Erythroblast (primary cell): ENCODE measurements at regions not wholly inside any gene's neighbourhood (a gene's known extent, or its start where the extent isn't known, plus 50 kb on each side); places are given as distances from the start of the nearest gene placed in this dataset.

Experiments used
- DNase-seq, 2 experiments: peaks; one replicate each; lab custom pipeline; 2025; lab: John Stamatoyannopoulos, UW
- GATA1 ChIP-seq: IDR thresholded peaks from 2 replicates; pipeline ENCODE4 v1.6.1; 2011; ENCODE audit warnings: low read depth, mild to moderate bottlenecking, control low read depth, low read length, moderate library complexity
- POLR2A ChIP-seq: IDR thresholded peaks from 2 replicates; pipeline ENCODE4 v1.6.1; 2011; ENCODE audit warnings: mild to moderate bottlenecking, low read length

- TF ChIP-seq POLR2A = no peak
- TF ChIP-seq GATA1 = no peak
- DNase-seq = no peak
These were observed 52.4 kb upstream of the FICD start for GRCh38 chr12:108462686-108463085.

- TF ChIP-seq POLR2A (no peak), GATA1 (no peak)
- DNase-seq = no peak
These were observed 53.9 kb upstream of the FICD start for GRCh38 chr12:108461058-108461660.

- no peak for TF ChIP-seq GATA1
- no peak for TF ChIP-seq POLR2A
These were observed 55.9 kb upstream of the FICD start for GRCh38 chr12:108459149-108459548.

GRCh38 chr12:108457734-108458361 lies 57.2 kb upstream of the FICD start:
- DNase-seq = no peak

More at GRCh38 chr12:108459149-108459548, 55.9 kb upstream of the FICD start:
- DNase-seq = no peak

GRCh38 chr12:108457006-108457733 lies 57.9 kb upstream of the FICD start:
- peak; percentile 47 to 63 for DNase-seq
- TF ChIP-seq GATA1 = no peak
- TF ChIP-seq POLR2A = no peak

More at GRCh38 chr12:108457734-108458361, 57.2 kb upstream of the FICD start:
- TF ChIP-seq POLR2A (no peak), GATA1 (no peak)

GRCh38 chr12:108455706-108456105 lies 59.4 kb upstream of the FICD start:
- DNase-seq = no peak
- TF ChIP-seq GATA1 = no peak
- TF ChIP-seq POLR2A = no peak

GRCh38 chr12:108454539-108455139 lies 60.4 kb upstream of the FICD start:
- no peak for DNase-seq
- no peak for TF ChIP-seq GATA1
- TF ChIP-seq POLR2A = no peak

- DNase-seq = no peak
- TF ChIP-seq POLR2A = no peak
- TF ChIP-seq GATA1 = no peak
These were observed 65.6 kb upstream of the FICD start for GRCh38 chr12:108449478-108449877.

- TF ChIP-seq GATA1 (no peak), POLR2A (no peak)
- DNase-seq = no peak
These were observed 66.8 kb upstream of the FICD start for GRCh38 chr12:108448246-108448645.

- no peak for DNase-seq
These were observed 67.8 kb upstream of the FICD start for GRCh38 chr12:108447168-108447832.

GRCh38 chr12:108446766-108447165 lies 68.3 kb upstream of the FICD start:
- no peak for DNase-seq
- TF ChIP-seq POLR2A = no peak
- no peak for TF ChIP-seq GATA1

More at GRCh38 chr12:108447168-108447832, 67.8 kb upstream of the FICD start:
- no peak for TF ChIP-seq POLR2A
- TF ChIP-seq GATA1 = no peak

GRCh38 chr12:108442910-108443309 lies 72.2 kb upstream of the FICD start:
- no peak for DNase-seq
- TF ChIP-seq GATA1 = no peak

- no peak for DNase-seq
- no peak for TF ChIP-seq GATA1
- TF ChIP-seq POLR2A = no peak
These were observed 73.0 kb upstream of the FICD start for GRCh38 chr12:108442067-108442466.

GRCh38 chr12:108441549-108441948 lies 73.5 kb upstream of the FICD start:
- TF ChIP-seq POLR2A (no peak), GATA1 (no peak)

GRCh38 chr12:108440736-108441135 lies 74.3 kb upstream of the FICD start:
- no peak for TF ChIP-seq POLR2A
- no peak for TF ChIP-seq GATA1

More at GRCh38 chr12:108441549-108441948, 73.5 kb upstream of the FICD start:
- no peak for DNase-seq

More at GRCh38 chr12:108440736-108441135, 74.3 kb upstream of the FICD start:
- no peak for DNase-seq
